HCT116 (cell line): ENCODE measurements at regions not wholly inside any gene's neighbourhood (a gene's known extent, or its start where the extent isn't known, plus 50 kb on each side); places are given as distances from the start of the nearest gene placed in this dataset.

ENCODE experiments used
- ATAC-seq: fragments of 200-7000 bp; cut with Tn5 transposase; 2 replicates; pipeline ENCODE4 v1.9.1; 2020; ENCODE audit warnings: mild to moderate bottlenecking, moderate library complexity
- BruUV-seq: library from RNA; stranded (reverse); fragments of 400-500 nt; replicated peaks from 2 replicates; lab custom pipeline; 2021; lab: Mats Ljungman, UMichigan
- CTCF ChIA-PET: fragments of 300-600 bp; sonication (Branson Sonifier 250); formaldehyde crosslinking; loops from one replicate; lab custom pipeline; 2021; ENCODE audit warnings: antibody characterized with exemption; lab: Charles Lee
- POLR2A ChIA-PET: fragments of 300-600, 350-600 bp; sonication (Branson Sonifier 250); formaldehyde crosslinking; loops from one replicate; lab custom pipeline; 2021; ENCODE audit warnings: antibody characterized with exemption; lab: Charles Lee
- RAD21 ChIA-PET, 2 experiments: fragments of 300-600 bp; sonication (Branson Sonifier 250); formaldehyde crosslinking; loops; one replicate each; lab custom pipeline; 2023; ENCODE audit warnings: low total read pairs in 2 of 2; ENCODE audit not compliant: uncharacterized antibody in 2 of 2, unreplicated experiment in 2 of 2, low non-redundant PET in 1 of 2; lab: Charles Lee
- DNase-seq: peaks from one replicate; pipeline ENCODE4 v3.0.0-alpha.2; 2010; ENCODE audit warnings: low read depth, low spot score
- H2AFZ ChIP-seq: fragments of 200-600 bp; shearing (Covaris generic), sonication (generic); 2 replicates; pipeline ENCODE4 v1.6.1; 2017; ENCODE audit warnings: low read depth, mixed run types, mixed read lengths, antibody characterized with exemption, low read length; ENCODE audit not compliant: poor library complexity, severe bottlenecking
- H3K27ac ChIP-seq: 2 replicates; pipeline ENCODE4 v1.5.1; 2012; ENCODE audit warnings: low read depth, low read length
- H3K27me3 ChIP-seq: fragments of 200-600 bp; sonication (generic); 2 replicates; pipeline ENCODE4 v1.6.1; 2016; ENCODE audit warnings: mixed run types, low read length, mixed read lengths; ENCODE audit not compliant: insufficient read depth
- H3K36me3 ChIP-seq, 2 experiments: fragments of 200-500 bp in 1 of 2; fragments of 200-600 bp in 1 of 2; sonication (Bioruptor generic) in 1 of 2; sonication (generic) in 1 of 2; 2 replicates each; pipeline versions ENCODE4 v1.5.1 to v1.6.1; 2014 to 2016; ENCODE audit warnings: low read length in 2 of 2, inconsistent platforms in 1 of 2, mixed read lengths in 1 of 2, mixed run types in 1 of 2; ENCODE audit not compliant: insufficient read depth in 2 of 2, control insufficient read depth in 1 of 2
- H3K4me1 ChIP-seq, 2 experiments: fragments of 200-600 bp in 1 of 2; sonication (generic) in 1 of 2; 2 replicates each; pipeline versions ENCODE4 v1.5.1 to v1.6.1; 2012 to 2017; ENCODE audit warnings: low read length in 2 of 2, inconsistent platforms in 1 of 2, mild to moderate bottlenecking in 1 of 2, mixed read lengths in 1 of 2, mixed run types in 1 of 2, moderate library complexity in 1 of 2; ENCODE audit not compliant: insufficient read depth in 2 of 2, control insufficient read depth in 1 of 2
- H3K4me2 ChIP-seq: fragments of 200-600 bp; sonication (generic); 2 replicates; pipeline ENCODE4 v1.6.1; 2017; ENCODE audit warnings: mixed run types, low read length, mixed read lengths
- H3K4me3 ChIP-seq, 2 experiments: fragments of 200-600 bp in 1 of 2; sonication (generic) in 1 of 2; replicated peaks in 1 of 2; 2 replicates each; pipeline ENCODE4 v1.5.1; 2011 to 2016; ENCODE audit warnings: low read length in 2 of 2, control low read depth in 1 of 2, low read depth in 1 of 2, mild to moderate bottlenecking in 1 of 2, mixed read lengths in 1 of 2, mixed run types in 1 of 2
- H3K79me2 ChIP-seq: fragments of 200-600 bp; sonication (generic); 2 replicates; pipeline ENCODE4 v1.6.1; 2017; ENCODE audit warnings: mild to moderate bottlenecking, mixed run types, low read length, moderate library complexity, mixed read lengths; ENCODE audit not compliant: insufficient read depth
- H3K9ac ChIP-seq: fragments of 200-600 bp; sonication (generic); 2 replicates; pipeline ENCODE4 v1.6.1; 2016; ENCODE audit warnings: low read length, mixed read lengths
- H3K9me2 ChIP-seq: fragments of 200-600 bp; sonication (generic), shearing (Covaris generic); 2 replicates; pipeline ENCODE4 v1.6.1; 2017; ENCODE audit warnings: mixed run types, mild to moderate bottlenecking, moderate library complexity; ENCODE audit not compliant: insufficient read depth
- H3K9me3 ChIP-seq, 2 experiments: fragments of 200-500 bp in 1 of 2; fragments of 200-600 bp in 1 of 2; sonication (Bioruptor generic) in 1 of 2; sonication (generic) in 1 of 2; 2 replicates each; pipeline ENCODE4 v1.6.1; 2014 to 2017; ENCODE audit warnings: low read length in 2 of 2, mixed read lengths in 2 of 2, inconsistent platforms in 1 of 2, low read depth in 1 of 2, mild to moderate bottlenecking in 1 of 2, mixed run types in 1 of 2, moderate library complexity in 1 of 2; ENCODE audit not compliant: control insufficient read depth in 1 of 2, insufficient read depth in 1 of 2
- H4K20me1 ChIP-seq: fragments of 200-600 bp; sonication (generic), shearing (Covaris generic); 2 replicates; pipeline ENCODE4 v1.6.1; 2017; ENCODE audit warnings: mixed run types, mild to moderate bottlenecking, moderate library complexity; ENCODE audit not compliant: insufficient read depth
- CBX3 ChIP-seq: IDR thresholded peaks from 2 replicates; pipeline ENCODE4 v1.6.1; 2012; ENCODE audit warnings: low read depth
- CTCF ChIP-seq, 3 experiments: fragments of 200-600 bp in 1 of 3; sonication (generic) in 1 of 3; IDR thresholded peaks in 2 of 3; conservative IDR thresholded peaks in 1 of 3; 2 replicates each; pipeline ENCODE4 v1.5.1; 2012 to 2017; ENCODE audit warnings: low read depth in 2 of 3, low read length in 2 of 3, antibody characterized with exemption in 1 of 3, borderline replicate concordance in 1 of 3, control low read depth in 1 of 3, mild to moderate bottlenecking in 1 of 3, mixed read lengths in 1 of 3, mixed run types in 1 of 3, moderate library complexity in 1 of 3; ENCODE audit not compliant: insufficient read depth in 1 of 3
- EGR1 ChIP-seq: IDR thresholded peaks from 2 replicates; pipeline ENCODE4 v1.6.1; 2012; ENCODE audit warnings: low read depth
- ELF1 ChIP-seq: IDR thresholded peaks from 2 replicates; pipeline ENCODE4 v1.6.1; 2012; ENCODE audit warnings: low read depth, borderline replicate concordance
- EZH2 ChIP-seq: fragments of 200-600 bp; sonication (generic); IDR thresholded peaks from 2 replicates; pipeline ENCODE4 v1.6.1; 2017; ENCODE audit warnings: antibody characterized with exemption, mixed run types
- EZH2phosphoT487 ChIP-seq: fragments of 200-600 bp; IDR thresholded peaks from 2 replicates; pipeline ENCODE4 v1.6.1; 2018; ENCODE audit warnings: antibody characterized with exemption, borderline replicate concordance
- JUND ChIP-seq: IDR thresholded peaks from 2 replicates; pipeline ENCODE4 v1.6.1; 2012
- MAX ChIP-seq: IDR thresholded peaks from 2 replicates; pipeline ENCODE4 v1.6.1; 2012
- POLR2A ChIP-seq: IDR thresholded peaks from 2 replicates; pipeline ENCODE4 v1.7.0; 2011; ENCODE audit warnings: borderline replicate concordance; ENCODE audit not compliant: insufficient read depth, insufficient read length; ENCODE audit errors: extremely low read depth
- POLR2AphosphoS5 ChIP-seq: IDR thresholded peaks from 2 replicates; pipeline ENCODE4 v1.6.1; 2011; ENCODE audit warnings: mild to moderate bottlenecking, low read depth, low read length, moderate library complexity
- SIN3A ChIP-seq: IDR thresholded peaks from 2 replicates; pipeline ENCODE4 v1.6.1; 2012; ENCODE audit warnings: low read depth
- SRF ChIP-seq: IDR thresholded peaks from 2 replicates; pipeline ENCODE4 v1.6.1; 2012; ENCODE audit warnings: low read depth
- YY1 ChIP-seq: IDR thresholded peaks from 2 replicates; pipeline ENCODE4 v1.6.1; 2011; ENCODE audit warnings: low read length, low read depth, moderate library complexity, mild to moderate bottlenecking; ENCODE audit not compliant: insufficient replicate concordance; ENCODE audit errors: extremely low read depth
- ZBTB33 ChIP-seq: IDR thresholded peaks from 2 replicates; pipeline ENCODE4 v1.6.1; 2011; ENCODE audit warnings: mild to moderate bottlenecking, low read length, moderate library complexity; ENCODE audit not compliant: insufficient replicate concordance; ENCODE audit errors: extremely low read depth
- ZFX ChIP-seq: fragments of 450-650 bp; IDR thresholded peaks from 2 replicates; pipeline ENCODE4 v1.6.1; 2017
- ZNF274 ChIP-seq: fragments of 200-500 bp; sonication (Bioruptor generic); IDR thresholded peaks from 2 replicates; pipeline ENCODE4 v1.6.1; 2014; ENCODE audit warnings: mild to moderate bottlenecking, low read depth, low read length, inconsistent platforms
- intact Hi-C: fragments of 100-400 bp; cut with micrococcal nuclease; formaldehyde crosslinking; loops from 2 replicates; pipeline ENCODE4 v1.10.0; 2022

GRCh38 chr17:69961501-69962145, 113.4 kb upstream of the KCNJ16 start:
- no peaks in the 10 kb centered on the region for H3K27me3 ChIP-seq
- H3K27ac ChIP-seq = no peak overlapping the region
- BruUV-seq = no TSS peak
- H3K4me1 ChIP-seq = no peaks in the 10 kb centered on the region
- CTCF ChIA-PET = no interaction called here
- H3K4me2 ChIP-seq = no peak overlapping the region
- H3K36me3 ChIP-seq = no peaks in the 10 kb centered on the region
- no peak overlapping the region for H2AFZ ChIP-seq
- ATAC-seq = no peak
- DNase-seq = no peak
- no peak overlapping the region for H3K4me3 ChIP-seq
- intact Hi-C loops = no loop called here
- H3K79me2 ChIP-seq = no peaks in the 10 kb centered on the region
- H3K9me3 ChIP-seq = peaks cover 14 to 31% of the 10 kb centered on the region in 2 experiments; a peak in 2 of 4 replicates
- TF ChIP-seq YY1 = no peak
- no peak for TF ChIP-seq EGR1
- no peak for TF ChIP-seq CBX3
- TF ChIP-seq POLR2A = no peak
- TF ChIP-seq MAX = no peak
- no peak for TF ChIP-seq ZNF274
- TF ChIP-seq SIN3A = no peak
- no peak for TF ChIP-seq ELF1
- no peak for TF ChIP-seq POLR2AphosphoS5
- TF ChIP-seq ZFX = no peak
- TF ChIP-seq EZH2 = no peak
- TF ChIP-seq JUND = no peak
- TF ChIP-seq ZBTB33 = no peak
- TF ChIP-seq SRF = no peak
- no peak for TF ChIP-seq CTCF (IDR thresholded peaks at IDR 0.05 in 2 of 3, conservative IDR thresholded peaks at IDR 0.05 in 1 of 3; ENCODE audit: borderline replicate concordance in 1 of 3, insufficient read depth in 1 of 3, low read depth in 2 of 3, low read length in 2 of 3)
- no peak for TF ChIP-seq EZH2phosphoT487
- RAD21 ChIA-PET = no interaction called here
- H4K20me1 ChIP-seq = no peaks in the 10 kb centered on the region
- POLR2A ChIA-PET = no interaction called here
- no peak overlapping the region for H3K9ac ChIP-seq
- no peaks in the 10 kb centered on the region for H3K9me2 ChIP-seq
